ENCODE measurements at regions not wholly inside any gene's neighbourhood (a gene's known extent, or its start where the extent isn't known, plus 50 kb on each side); places are given as distances from the start of the nearest gene placed in this dataset.
A peak's percentile ranks its signal among the peaks of the same experiment; 100 is the strongest.

DNA sequence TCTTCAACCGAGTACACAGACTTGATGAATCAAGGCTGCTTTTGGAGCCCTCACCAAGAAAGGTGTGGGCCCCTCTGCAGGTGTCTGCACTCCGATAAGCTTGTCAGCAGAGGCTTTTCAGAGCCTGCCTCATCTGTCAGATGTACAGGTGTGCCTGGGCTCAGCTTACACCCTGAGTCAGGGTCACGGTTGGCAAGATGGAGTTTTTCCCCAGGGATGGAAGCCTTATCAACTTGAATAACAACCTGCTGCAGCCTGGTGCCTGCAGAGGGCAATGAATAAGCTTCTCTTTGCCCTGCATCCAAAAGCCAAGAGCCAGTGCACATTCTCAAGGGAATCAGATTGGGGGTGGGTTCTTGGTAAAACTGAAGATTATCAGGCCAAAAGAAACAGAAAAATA lies 427.1 kb downstream of the CD83 start:
- BruUV-seq (replicated peaks), result no TSS peak
- CTCF ChIA-PET (ENCODE audit: unreplicated experiment), result no interaction called here
- H3K79me2 ChIP-seq (ENCODE audit: insufficient read depth, low read depth, low read length), result no peaks in the 10 kb centered on the region
- intact Hi-C loops (cut with micrococcal nuclease; ENCODE audit: unreplicated experiment), result loop anchor here (2.0 kb wide), 1 partner anchor 334 kb away; no protein-coding TSS in a partner anchor
- DNase-seq (ENCODE audit: low spot score), result peak; percentile 82
- H3K27ac ChIP-seq (ENCODE audit: low read depth, low read length, poor library complexity, severe bottlenecking), result no peak overlapping the region
- no peaks in the 10 kb centered on the region for H4K20me1 ChIP-seq (ENCODE audit: insufficient read depth, low read length)
- POLR2A ChIA-PET, result interaction anchor here (0.5 to 1.3 kb wide), 6 partner anchors 11 to 1111 kb away, joined by 3 to 5 read pairs (median 3); no protein-coding TSS in a partner anchor
- no peaks in the 10 kb centered on the region for H3K9me3 ChIP-seq (ENCODE audit: low read length)
- peak overlapping the region; percentile 49 for H3K4me2 ChIP-seq (ENCODE audit: low read length)
- no peaks in the 10 kb centered on the region for H3K36me3 ChIP-seq (ENCODE audit: insufficient read depth, low read length)
- no peak overlapping the region for H2AFZ ChIP-seq (ENCODE audit: low read length)
- no peak overlapping the region for H3K4me3 ChIP-seq (ENCODE audit: low read depth, low read length, poor library complexity, severe bottlenecking)
- no peaks in the 10 kb centered on the region for H3K9me2 ChIP-seq (ENCODE audit: insufficient read depth, low read length)
- TF ChIP-seq, protein P1, sequence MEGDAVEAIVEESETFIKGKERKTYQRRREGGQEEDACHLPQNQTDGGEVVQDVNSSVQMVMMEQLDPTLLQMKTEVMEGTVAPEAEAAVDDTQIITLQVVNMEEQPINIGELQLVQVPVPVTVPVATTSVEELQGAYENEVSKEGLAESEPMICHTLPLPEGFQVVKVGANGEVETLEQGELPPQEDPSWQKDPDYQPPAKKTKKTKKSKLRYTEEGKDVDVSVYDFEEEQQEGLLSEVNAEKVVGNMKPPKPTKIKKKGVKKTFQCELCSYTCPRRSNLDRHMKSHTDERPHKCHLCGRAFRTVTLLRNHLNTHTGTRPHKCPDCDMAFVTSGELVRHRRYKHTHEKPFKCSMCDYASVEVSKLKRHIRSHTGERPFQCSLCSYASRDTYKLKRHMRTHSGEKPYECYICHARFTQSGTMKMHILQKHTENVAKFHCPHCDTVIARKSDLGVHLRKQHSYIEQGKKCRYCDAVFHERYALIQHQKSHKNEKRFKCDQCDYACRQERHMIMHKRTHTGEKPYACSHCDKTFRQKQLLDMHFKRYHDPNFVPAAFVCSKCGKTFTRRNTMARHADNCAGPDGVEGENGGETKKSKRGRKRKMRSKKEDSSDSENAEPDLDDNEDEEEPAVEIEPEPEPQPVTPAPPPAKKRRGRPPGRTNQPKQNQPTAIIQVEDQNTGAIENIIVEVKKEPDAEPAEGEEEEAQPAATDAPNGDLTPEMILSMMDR (conservative IDR thresholded peaks at IDR 0.05; ENCODE audit: low read length), result peak; percentile 50
- no peak for TF ChIP-seq EZH2phosphoT487 (IDR thresholded peaks at IDR 0.05; ENCODE audit: borderline replicate concordance, low read depth, low read length)
- peaks cover 39% of the 10 kb centered on the region for H3K4me1 ChIP-seq (ENCODE audit: insufficient read depth, low read length, poor library complexity, severe bottlenecking)

DNA sequence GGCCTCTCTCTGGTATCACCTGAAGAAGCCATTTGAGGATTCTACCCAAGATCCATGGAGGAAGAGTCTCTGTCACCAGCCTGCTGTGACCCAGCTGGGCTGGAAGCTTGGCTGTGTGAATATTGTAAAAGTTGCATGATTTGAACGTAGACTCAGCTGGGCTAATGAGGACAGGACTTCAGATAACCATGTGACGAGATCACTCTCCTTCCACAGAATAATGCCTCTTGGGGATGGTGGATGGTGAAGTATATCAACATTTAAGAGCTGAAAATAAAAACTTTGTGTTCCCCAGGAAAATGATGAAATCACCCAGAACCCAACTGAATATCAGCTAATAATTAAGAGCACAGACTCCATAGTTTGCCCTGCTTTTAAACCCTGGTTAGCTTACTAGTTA lies 427.9 kb downstream of the CD83 start:
- Histone ChIP-seq H3K4me3 (ENCODE audit: low read depth, low read length, poor library complexity, severe bottlenecking) (no peak overlapping the region), H2AFZ (ENCODE audit: low read length) (no peak overlapping the region), H3K79me2 (ENCODE audit: insufficient read depth, low read depth, low read length) (no peaks in the 10 kb centered on the region), H3K9me3 (ENCODE audit: low read length) (no peaks in the 10 kb centered on the region), H3K9me2 (ENCODE audit: insufficient read depth, low read length) (no peaks in the 10 kb centered on the region), H4K20me1 (ENCODE audit: insufficient read depth, low read length) (no peaks in the 10 kb centered on the region), H3K4me1 (ENCODE audit: insufficient read depth, low read length, poor library complexity, severe bottlenecking) (peaks cover 47% of the 10 kb centered on the region), H3K27ac (ENCODE audit: low read depth, low read length, poor library complexity, severe bottlenecking) (no peak overlapping the region), H3K4me2 (ENCODE audit: low read length) (no peak overlapping the region), H3K36me3 (ENCODE audit: insufficient read depth, low read length) (no peaks in the 10 kb centered on the region)
- intact Hi-C loops (cut with micrococcal nuclease; ENCODE audit: unreplicated experiment), result loop anchor here (2.0 kb wide), 1 partner anchor 335 kb away; no protein-coding TSS in a partner anchor
- ChIA-PET POLR2A (interaction anchor here (0.6 to 1.3 kb wide), 4 partner anchors 27 to 1110 kb away, joined by 3 to 6 read pairs (median 4); no protein-coding TSS in a partner anchor), CTCF (ENCODE audit: unreplicated experiment) (no interaction called here)
- TF ChIP-seq, protein P1 (conservative IDR thresholded peaks at IDR 0.05; ENCODE audit: low read length), result no peak
- no peak for TF ChIP-seq EZH2phosphoT487 (IDR thresholded peaks at IDR 0.05; ENCODE audit: borderline replicate concordance, low read depth, low read length)
- no peak for DNase-seq (ENCODE audit: low spot score)
- BruUV-seq (replicated peaks), result no TSS peak

DNA sequence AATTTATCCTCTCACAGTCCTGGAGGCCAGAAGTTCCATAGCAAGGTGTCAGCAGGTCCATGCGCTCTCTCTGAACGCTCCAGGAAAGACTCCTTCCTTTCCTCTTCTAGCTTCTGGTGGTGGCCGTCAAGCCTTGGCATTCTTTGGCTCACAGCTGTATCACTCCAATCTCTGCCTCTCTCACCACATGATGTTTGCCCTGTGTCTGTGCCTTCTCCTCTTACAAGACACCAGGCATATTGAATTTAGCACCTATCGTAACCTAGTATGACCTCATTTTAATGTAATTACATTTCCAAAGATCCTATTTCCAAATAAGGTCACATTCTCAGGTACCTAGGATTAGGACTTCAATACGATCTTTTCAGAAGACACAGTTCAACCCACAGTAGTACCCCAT lies 428.5 kb downstream of the CD83 start:
- Histone ChIP-seq H3K4me1 (ENCODE audit: insufficient read depth, low read length, poor library complexity, severe bottlenecking) (peaks cover 52% of the 10 kb centered on the region), H3K79me2 (ENCODE audit: insufficient read depth, low read depth, low read length) (no peaks in the 10 kb centered on the region), H4K20me1 (ENCODE audit: insufficient read depth, low read length) (no peaks in the 10 kb centered on the region), H3K4me2 (ENCODE audit: low read length) (no peak overlapping the region), H3K4me3 (ENCODE audit: low read depth, low read length, poor library complexity, severe bottlenecking) (no peak overlapping the region), H3K36me3 (ENCODE audit: insufficient read depth, low read length) (no peaks in the 10 kb centered on the region), H3K27ac (ENCODE audit: low read depth, low read length, poor library complexity, severe bottlenecking) (no peak overlapping the region), H2AFZ (ENCODE audit: low read length) (no peak overlapping the region), H3K9me3 (ENCODE audit: low read length) (no peaks in the 10 kb centered on the region), H3K9me2 (ENCODE audit: insufficient read depth, low read length) (no peaks in the 10 kb centered on the region)
- intact Hi-C loops (cut with micrococcal nuclease; ENCODE audit: unreplicated experiment), result no loop called here
- ChIA-PET CTCF (ENCODE audit: unreplicated experiment) (no interaction called here), POLR2A (interaction anchor here (0.5 to 1.9 kb wide), 4 partner anchors 12 to 316 kb away, joined by 4 to 7 read pairs (median 5); no protein-coding TSS in a partner anchor)
- DNase-seq (ENCODE audit: low spot score), result no peak
- BruUV-seq (replicated peaks), result no TSS peak
- no peak for TF ChIP-seq EZH2phosphoT487 (IDR thresholded peaks at IDR 0.05; ENCODE audit: borderline replicate concordance, low read depth, low read length)
- TF ChIP-seq, protein P1 (conservative IDR thresholded peaks at IDR 0.05; ENCODE audit: low read length), result no peak
